GM19468 (cell line): ENCODE measurements at regions not wholly inside any gene's neighbourhood (a gene's known extent, or its start where the extent isn't known, plus 50 kb on each side); places are given as distances from the start of the nearest gene placed in this dataset.
"Not testable (repeated sequence)": the region's sequence is repeated elsewhere in the genome, so short reads cannot be mapped to it uniquely, and the experiment has no call there.

Experiments used
- ATAC-seq: cut with Tn5 transposase; IDR thresholded peaks from one replicate; pipeline ENCODE4 v1.9.1; 2021; ENCODE audit warnings: mild to moderate bottlenecking, moderate library complexity, moderate number of reproducible peaks; ENCODE audit not compliant: unreplicated experiment; ENCODE audit errors: extremely low read depth

DNA sequence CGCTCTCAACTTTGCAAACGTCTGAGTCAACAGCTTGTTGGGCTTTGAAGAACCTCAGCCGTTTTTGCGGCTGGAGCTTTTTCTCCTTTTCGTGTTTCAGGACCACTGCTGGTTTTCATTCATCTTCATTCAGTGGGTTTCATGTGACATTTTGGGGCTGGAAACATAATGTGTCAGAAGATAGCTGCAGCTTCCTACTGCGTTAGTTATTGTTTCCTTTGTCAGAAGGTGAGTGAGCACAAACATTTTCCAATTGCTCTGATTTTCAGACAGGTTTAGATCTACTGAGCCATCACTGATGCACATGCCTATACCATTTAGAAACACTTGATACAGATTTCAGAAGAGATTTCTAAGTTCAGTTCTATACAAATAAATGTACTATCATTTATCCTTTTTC, 575.5 kb downstream of the TTLL7 start:
- not testable (repeated sequence) for ATAC-seq

DNA sequence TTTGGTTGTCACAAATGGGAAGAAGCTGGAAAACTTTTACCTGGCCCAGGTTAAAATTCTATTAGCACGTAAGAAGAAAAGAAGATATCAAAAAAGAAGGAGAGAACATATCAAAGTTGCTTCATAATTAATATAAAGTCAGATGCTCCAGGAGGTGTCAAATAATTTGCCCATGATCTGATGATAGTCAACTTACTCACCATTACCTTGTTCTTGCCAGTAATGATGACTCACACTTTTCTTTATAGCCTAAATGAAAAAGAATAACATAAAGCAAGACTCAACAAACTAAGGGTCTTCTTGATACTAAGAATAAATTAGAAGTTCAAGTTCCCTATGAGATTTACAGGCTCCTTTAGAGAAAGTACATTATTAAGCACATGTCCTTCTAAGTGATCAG, 580.4 kb downstream of the TTLL7 start:
- ATAC-seq, result no peak

DNA sequence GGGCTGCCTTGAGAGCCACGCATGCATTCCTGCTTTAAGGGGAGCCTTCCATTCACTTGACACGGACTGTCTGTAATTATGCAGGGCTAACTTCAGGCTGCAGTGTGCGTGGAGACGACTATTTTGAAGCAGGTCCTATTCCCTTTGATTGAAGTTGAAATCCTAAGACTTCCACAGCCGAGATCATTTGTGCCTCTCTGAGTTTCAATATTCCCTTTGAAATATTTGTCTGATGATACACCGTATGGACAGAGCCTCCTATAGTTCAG, 585.2 kb downstream of the TTLL7 start:
- ATAC-seq, result not testable (repeated sequence)

- not testable (repeated sequence) for ATAC-seq
Observed at GRCh38 chr1:83410746-83411413, 588.1 kb downstream of the TTLL7 start.

DNA sequence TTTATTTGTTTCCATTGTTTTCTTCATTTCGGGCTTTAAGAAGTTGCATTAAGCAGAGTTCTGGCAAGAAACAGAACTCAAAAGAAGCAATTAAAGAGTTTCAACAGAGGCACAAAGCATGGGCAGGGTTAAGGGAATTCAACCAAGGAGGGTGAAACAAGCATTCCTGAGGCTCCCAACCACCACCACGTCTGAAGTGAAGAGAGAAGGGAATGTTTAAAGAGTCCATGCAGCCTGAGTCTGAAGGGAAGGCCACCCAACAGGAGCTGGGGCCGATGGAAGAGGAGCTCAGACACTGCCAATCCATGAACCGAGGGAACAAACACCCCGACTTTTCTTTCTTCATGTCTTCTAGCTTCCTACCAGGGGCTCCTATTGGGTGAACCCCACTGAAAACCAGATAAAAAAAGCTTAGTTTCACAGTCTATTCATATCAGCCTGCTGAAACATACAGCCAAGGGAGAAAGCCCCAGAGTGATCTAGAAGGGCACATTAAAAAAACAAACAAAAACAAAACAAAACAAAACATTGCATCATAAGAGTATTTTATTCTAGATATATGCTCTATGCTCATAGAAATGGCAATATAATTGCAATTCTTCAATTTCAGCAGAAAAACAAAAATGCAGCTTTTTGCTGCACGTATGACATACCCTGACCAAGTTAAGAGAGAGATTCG, 592.1 kb downstream of the TTLL7 start:
- ATAC-seq, result not testable (repeated sequence)

DNA sequence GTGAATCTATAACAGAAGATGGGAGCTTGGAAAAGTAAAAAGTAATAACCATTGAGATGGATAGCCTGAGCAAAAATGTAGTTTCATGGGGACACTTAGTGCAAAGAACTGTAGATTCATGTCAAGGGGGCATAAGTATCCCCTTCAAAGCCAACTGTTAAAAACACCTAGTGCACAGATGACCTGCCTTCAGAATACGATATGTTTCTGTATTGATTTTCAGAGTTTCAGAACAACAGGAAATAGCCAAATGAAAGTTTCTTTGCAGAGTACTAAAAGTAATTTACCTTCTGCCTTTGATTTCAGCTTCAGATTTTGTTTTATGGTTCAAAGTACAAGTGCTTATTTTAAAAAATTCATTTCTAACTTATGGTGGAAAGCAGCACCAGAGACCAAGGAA, 593.1 kb downstream of the TTLL7 start:
- ATAC-seq, result peak; percentile 25

DNA sequence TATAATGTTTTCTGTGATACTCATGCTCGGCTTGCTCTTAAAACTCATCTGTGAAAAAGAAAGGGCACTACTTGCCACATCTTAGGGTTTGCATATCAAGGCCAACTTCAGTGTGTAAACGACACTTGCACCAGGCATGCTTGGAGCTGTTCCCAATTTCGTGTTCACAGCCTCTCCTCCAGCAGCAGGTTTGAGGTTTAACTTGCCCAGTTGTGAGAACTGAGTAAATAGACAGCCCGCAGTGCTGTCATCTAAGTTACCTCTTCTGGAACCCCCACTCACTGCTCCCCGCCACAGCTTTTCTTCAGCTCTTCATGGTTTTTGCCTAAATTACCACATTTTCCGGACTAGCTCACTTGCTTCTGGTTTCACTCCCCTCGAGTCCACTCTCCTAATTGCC, 595.4 kb downstream of the TTLL7 start:
- ATAC-seq, result not testable (repeated sequence)

DNA sequence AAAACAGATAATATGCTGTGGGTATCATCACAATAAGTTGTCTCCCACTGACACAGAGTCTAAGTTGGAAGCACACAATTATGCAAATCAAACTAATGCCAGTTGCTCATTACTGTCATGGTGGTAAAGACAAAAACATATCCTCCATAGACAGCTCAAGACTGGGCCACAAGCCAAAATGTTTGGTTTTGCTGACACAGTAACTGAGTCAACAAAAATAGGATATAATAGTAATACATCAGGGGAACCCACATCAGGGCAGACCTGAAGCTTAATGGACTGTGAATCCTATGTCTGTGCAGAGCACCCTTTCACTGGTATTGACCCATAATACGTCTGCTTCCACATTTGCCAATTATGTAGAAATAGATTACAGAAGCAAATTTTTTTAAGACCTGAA, 597.8 kb downstream of the TTLL7 start:
- not testable (repeated sequence) for ATAC-seq

- ATAC-seq, result not testable (repeated sequence)
Observed at GRCh38 chr1:83400173-83400572, 598.8 kb downstream of the TTLL7 start.

- ATAC-seq, result not testable (repeated sequence)
Observed at GRCh38 chr1:83398125-83398524, 600.8 kb downstream of the TTLL7 start.

- not testable (repeated sequence) for ATAC-seq
Observed at GRCh38 chr1:83395130-83395529, 603.8 kb downstream of the TTLL7 start.

- ATAC-seq, result not testable (repeated sequence)
Observed at GRCh38 chr1:83386946-83387345, 612.0 kb downstream of the TTLL7 start.

DNA sequence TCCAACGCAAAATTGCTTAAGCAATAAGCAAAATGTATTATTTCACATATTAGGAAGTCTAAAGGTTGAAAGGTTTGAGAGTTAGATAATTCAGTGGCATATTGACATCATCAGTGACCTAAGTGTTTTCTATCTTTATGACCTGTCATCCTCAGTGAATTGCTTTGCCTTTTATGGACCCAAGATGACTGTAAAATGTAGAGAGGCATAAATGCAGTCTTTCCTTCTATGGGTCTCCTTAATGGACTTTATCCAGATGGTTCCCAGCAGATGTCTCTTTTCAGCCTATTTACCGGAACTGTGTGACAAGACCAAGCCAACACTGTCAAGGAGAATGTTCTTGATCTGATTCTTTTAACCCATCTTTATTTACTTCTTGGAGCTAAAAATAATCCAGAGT, 615.8 kb downstream of the TTLL7 start:
- ATAC-seq, result not testable (repeated sequence)

- not testable (repeated sequence) for ATAC-seq
Observed at GRCh38 chr1:83373018-83373417, 625.9 kb downstream of the TTLL7 start.

- ATAC-seq, result not testable (repeated sequence)
Observed at GRCh38 chr1:83369853-83370252, 629.1 kb downstream of the TTLL7 start.

- ATAC-seq, result not testable (repeated sequence)
Observed at GRCh38 chr1:83365320-83365719, 633.6 kb downstream of the TTLL7 start.

DNA sequence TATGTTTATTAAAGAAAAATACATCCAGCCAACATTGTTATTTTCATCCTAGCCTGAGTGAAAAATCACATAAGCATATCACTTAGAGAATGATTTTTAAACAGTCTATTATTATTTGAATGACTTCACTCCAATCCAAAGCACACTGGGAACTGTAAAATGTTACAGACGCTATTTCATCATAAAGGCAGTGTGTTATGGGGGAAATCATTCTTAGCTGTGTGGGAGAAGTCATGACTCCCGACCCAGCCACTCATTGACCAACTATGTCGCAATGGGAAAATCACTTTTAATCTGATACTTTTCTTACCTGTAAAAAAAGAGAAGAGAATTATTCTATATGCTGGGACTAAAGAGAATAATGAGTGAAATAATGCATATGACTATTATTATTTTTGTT, 653.6 kb downstream of the TTLL7 start:
- not testable (repeated sequence) for ATAC-seq

DNA sequence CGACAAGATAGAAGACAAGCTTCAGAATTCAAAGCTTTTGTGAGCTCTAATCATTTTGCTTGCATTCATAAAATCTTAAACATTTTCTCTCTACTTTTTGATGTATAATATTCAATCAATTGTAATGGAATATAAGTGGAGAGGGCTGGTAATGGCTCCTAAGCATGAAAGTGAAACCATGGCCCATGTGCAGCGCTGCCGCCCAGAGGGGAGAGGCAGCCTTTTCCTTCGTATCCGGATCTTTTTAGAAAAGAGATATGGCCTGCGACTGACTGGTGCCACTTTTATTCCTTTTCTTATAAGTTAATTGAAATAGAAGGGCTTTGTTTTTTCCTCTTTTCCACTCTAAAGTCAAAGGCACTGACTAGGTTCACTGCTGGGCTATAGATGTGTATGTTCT, 655.2 kb downstream of the TTLL7 start:
- ATAC-seq, result not testable (repeated sequence)

DNA sequence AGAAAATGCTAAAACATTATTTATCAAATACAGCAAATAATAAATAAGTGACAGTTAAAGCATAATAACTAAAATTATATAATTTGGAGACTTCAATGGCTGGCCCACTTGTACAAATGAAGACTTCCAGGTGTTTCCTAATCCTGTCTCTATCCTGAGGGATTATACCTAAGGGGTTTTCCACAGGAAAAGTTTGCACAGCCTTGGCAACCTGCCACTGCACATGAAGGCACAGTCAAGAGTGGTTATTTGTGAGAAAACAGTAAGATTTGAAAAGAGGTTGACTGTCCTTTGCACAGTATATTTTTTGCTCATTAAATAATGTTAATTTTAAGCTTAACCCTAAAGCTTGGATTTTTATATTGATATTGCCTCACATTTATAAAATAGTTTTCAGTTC, 655.9 kb downstream of the TTLL7 start:
- not testable (repeated sequence) for ATAC-seq

- not testable (repeated sequence) for ATAC-seq
Observed at GRCh38 chr1:83332308-83332707, 666.6 kb downstream of the TTLL7 start.

GRCh38 chr1:83318366-83318765, 680.6 kb downstream of the TTLL7 start:
- no peak for ATAC-seq

DNA sequence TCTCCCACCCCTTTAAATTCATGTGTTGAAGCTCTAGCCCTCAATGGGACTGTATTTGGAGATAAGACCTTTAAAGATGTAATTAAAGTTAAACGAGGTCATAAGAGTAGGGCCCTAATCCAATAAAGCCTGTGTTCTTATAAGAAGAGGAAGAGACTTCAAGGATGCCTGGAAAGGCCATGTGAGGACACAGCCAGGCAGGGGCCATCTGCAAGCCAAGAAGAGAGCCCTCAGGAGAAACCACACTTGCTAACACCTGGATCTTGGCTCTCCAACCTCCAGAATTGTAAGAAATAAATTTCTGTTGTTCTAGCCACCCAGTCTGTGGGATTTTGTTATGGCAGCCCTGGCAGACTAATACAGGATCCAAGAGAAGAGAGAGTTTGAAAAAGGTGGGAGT, 683.5 kb downstream of the TTLL7 start:
- ATAC-seq, result not testable (repeated sequence)
